ENCODE measurements at regions not wholly inside any gene's neighbourhood (a gene's known extent, or its start where the extent isn't known, plus 50 kb on each side); places are given as distances from the start of the nearest gene placed in this dataset.

- TF ChIP-seq FOXM1 (IDR thresholded peaks at IDR 0.05; ENCODE audit: low read depth, low read length) (no peak), SP1 (IDR thresholded peaks at IDR 0.05; ENCODE audit: low read depth, low read length) (no peak), ATF2 (IDR thresholded peaks at IDR 0.05; ENCODE audit: low read length) (no peak), ZBTB40 (IDR thresholded peaks at IDR 0.05; ENCODE audit: borderline replicate concordance) (no peak), TCF12 (IDR thresholded peaks at IDR 0.05; ENCODE audit: low read depth, low read length) (no peak)
Observed at GRCh38 chr3:34856081-34856947, 783.0 kb upstream of the ARPP21 start (continued).

- CTCF ChIA-PET = no interaction called here
- FAIRE-seq (no peak), DNase-seq (ENCODE audit: low read depth, low spot score) (no peak), ATAC-seq (peak; percentile 71)
- no peak overlapping the region for H3K27ac ChIP-seq (ENCODE audit: control insufficient read depth, insufficient read depth)
- in situ Hi-C loops (cut with MboI) (no loop called here), intact Hi-C loops (cut with micrococcal nuclease; ENCODE audit: unreplicated experiment) (no loop called here)
- no peak overlapping the region for H3K4me2 ChIP-seq (ENCODE audit: control insufficient read depth, insufficient read depth)
- WGBS (ENCODE audit: insufficient coverage, insufficient replicate concordance, low lambda C conversion rate, missing lambda C conversion rate) = 18% methylated on average over 3 of the region's 3 CpGs
- SMC1A ChIA-PET (ENCODE audit: uncharacterized antibody, unreplicated experiment) = no interaction called here
- H3K36me3 ChIP-seq (ENCODE audit: control insufficient read depth in 2 of 2, insufficient read depth in 2 of 2, low read length in 1 of 2) = no peaks in the 10 kb centered on the region
- H3K4me3 ChIP-seq = no peak overlapping the region
- no peaks in the 10 kb centered on the region for H3K27me3 ChIP-seq (replicated peaks in 1 of 2; ENCODE audit: control insufficient read depth in 2 of 2, insufficient read depth in 2 of 2, low read length in 1 of 2)
- H3K79me2 ChIP-seq (ENCODE audit: control insufficient read depth, insufficient read depth, low read length) = no peaks in the 10 kb centered on the region
- no peaks in the 10 kb centered on the region for H4K20me1 ChIP-seq (ENCODE audit: control insufficient read depth, insufficient read depth)
- TF ChIP-seq SMARCA5 (IDR thresholded peaks at IDR 0.05) (no peak), MLLT1 (IDR thresholded peaks at IDR 0.05) (no peak), MAX (IDR thresholded peaks at IDR 0.05; ENCODE audit: low read depth, low read length) (no peak), RB1 (IDR thresholded peaks at IDR 0.05; ENCODE audit: borderline replicate concordance) (no peak), SIN3A (IDR thresholded peaks at IDR 0.05; ENCODE audit: low read depth, low read length) (no peak), CBX5 (IDR thresholded peaks at IDR 0.05; ENCODE audit: low read depth) (no peak), MEF2B (IDR thresholded peaks at IDR 0.05; ENCODE audit: partially characterized antibody, poor library complexity, severe bottlenecking) (no peak), BCL3 (IDR thresholded peaks at IDR 0.05; ENCODE audit: borderline replicate concordance, insufficient read depth, low read depth, low read length, poor library complexity, severe bottlenecking) (no peak)
- no peaks in the 10 kb centered on the region for H3K9me3 ChIP-seq (replicated peaks; ENCODE audit: control insufficient read depth, insufficient read depth, low read length)
- no peak overlapping the region for H3K9ac ChIP-seq (ENCODE audit: control insufficient read depth, insufficient read depth, low read length)
- RAD21 ChIA-PET (ENCODE audit: unreplicated experiment) = no interaction called here
- H2AFZ ChIP-seq (ENCODE audit: control insufficient read depth, low read depth, low read length) = no peak overlapping the region
- BruUV-seq (replicated peaks) = no TSS peak
- POLR2A ChIA-PET = no interaction called here
- H3K4me1 ChIP-seq (ENCODE audit: control insufficient read depth, insufficient read depth, low read length) = no peaks in the 10 kb centered on the region
Observed at GRCh38 chr3:34858067-34858660, 781.2 kb upstream of the ARPP21 start.
